ENCODE measurements at regions not wholly inside any gene's neighbourhood (a gene's known extent, or its start where the extent isn't known, plus 50 kb on each side); places are given as distances from the start of the nearest gene placed in this dataset.

- no peaks in the 10 kb centered on the region for H3K36me3 Mint-ChIP-seq
- Histone ChIP-seq H3K36me3 (ENCODE audit: insufficient read depth, low read length) (no peaks in the 10 kb centered on the region), H3K27ac (ENCODE audit: low read depth, low read length) (no peak overlapping the region), H3K4me1 (ENCODE audit: insufficient read depth, low read length) (no peaks in the 10 kb centered on the region), H3K9me3 (ENCODE audit: low read length) (no peaks in the 10 kb centered on the region), H3K4me3 (ENCODE audit: low read length) (no peak overlapping the region), H3K27me3 (ENCODE audit: insufficient read depth, low read length, poor library complexity, severe bottlenecking) (no peaks in the 10 kb centered on the region)
- peaks cover 0 to 4% (median 2%) of the 10 kb centered on the region in 5 donors for H3K9me3 Mint-ChIP-seq
- H3K27ac Mint-ChIP-seq, result no peak overlapping the region
- POLR2A ChIA-PET, result no interaction called here
- CTCF ChIA-PET, result no interaction called here
- peaks cover 0 to 3% of the 10 kb centered on the region in 2 donors for H3K27me3 Mint-ChIP-seq
- H3K4me1 Mint-ChIP-seq, result no peaks in the 10 kb centered on the region
- DNase-seq, result no peak
- H3K4me3 Mint-ChIP-seq, result no peak overlapping the region
Measured at GRCh38 chr5:7955476-7955875, 86.5 kb downstream of the MTRR start.

- Mint-ChIP-seq H3K27me3 (peaks cover 0 to 3% of the 10 kb centered on the region in 2 donors), H3K27ac (no peak overlapping the region), H3K36me3 (no peaks in the 10 kb centered on the region), H3K4me1 (no peaks in the 10 kb centered on the region), H3K9me3 (peaks cover 0 to 2% (median 0%) of the 10 kb centered on the region in 5 donors), H3K4me3 (no peak overlapping the region)
- no peak overlapping the region for H3K4me3 ChIP-seq (ENCODE audit: low read length)
- no peaks in the 10 kb centered on the region for H3K27me3 ChIP-seq (ENCODE audit: insufficient read depth, low read length, poor library complexity, severe bottlenecking)
- no peaks in the 10 kb centered on the region for H3K36me3 ChIP-seq (ENCODE audit: insufficient read depth, low read length)
- no peak for DNase-seq
- no peaks in the 10 kb centered on the region for H3K9me3 ChIP-seq (ENCODE audit: low read length)
- ChIA-PET CTCF (no interaction called here), POLR2A (no interaction called here)
- H3K27ac ChIP-seq (ENCODE audit: low read depth, low read length), result no peak overlapping the region
- H3K4me1 ChIP-seq (ENCODE audit: insufficient read depth, low read length), result no peaks in the 10 kb centered on the region
Measured at GRCh38 chr5:7957329-7957728, 88.4 kb downstream of the MTRR start.

DNA sequence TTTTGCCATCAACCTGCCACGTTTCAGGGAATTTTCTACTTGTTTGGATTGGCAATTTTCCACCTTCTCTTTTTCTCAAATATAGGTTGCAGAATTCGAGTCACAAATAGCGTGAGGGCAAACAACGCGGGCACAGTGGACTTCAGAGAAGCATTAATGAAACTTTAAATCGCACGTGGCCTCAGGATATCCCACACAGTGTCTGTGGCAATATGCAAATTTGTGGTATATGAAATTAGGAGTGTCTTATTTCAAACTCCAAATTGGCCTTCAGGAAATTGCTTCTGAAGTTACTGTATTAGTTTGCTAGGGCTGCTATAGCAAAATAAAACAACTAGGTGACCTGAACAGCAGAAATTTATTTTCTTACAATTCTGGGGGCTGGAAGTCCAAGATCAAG lies 91.2 kb downstream of the MTRR start:
- Histone ChIP-seq H3K9me3 (ENCODE audit: low read length) (no peaks in the 10 kb centered on the region), H3K4me1 (ENCODE audit: insufficient read depth, low read length) (no peaks in the 10 kb centered on the region), H3K4me3 (ENCODE audit: low read length) (no peak overlapping the region), H3K27ac (ENCODE audit: low read depth, low read length) (no peak overlapping the region), H3K27me3 (ENCODE audit: insufficient read depth, low read length, poor library complexity, severe bottlenecking) (no peaks in the 10 kb centered on the region), H3K36me3 (ENCODE audit: insufficient read depth, low read length) (no peaks in the 10 kb centered on the region)
- no peaks in the 10 kb centered on the region for H3K4me1 Mint-ChIP-seq
- CTCF ChIA-PET, result no interaction called here
- no peaks in the 10 kb centered on the region for H3K27me3 Mint-ChIP-seq
- POLR2A ChIA-PET, result no interaction called here
- no peak for DNase-seq
- peaks cover 0 to 2% (median 0%) of the 10 kb centered on the region in 5 donors for H3K9me3 Mint-ChIP-seq
- H3K4me3 Mint-ChIP-seq, result no peak overlapping the region
- no peak overlapping the region for H3K27ac Mint-ChIP-seq
- H3K36me3 Mint-ChIP-seq, result peaks cover 0 to 3% (median 0%) of the 10 kb centered on the region in 3 donors

DNA sequence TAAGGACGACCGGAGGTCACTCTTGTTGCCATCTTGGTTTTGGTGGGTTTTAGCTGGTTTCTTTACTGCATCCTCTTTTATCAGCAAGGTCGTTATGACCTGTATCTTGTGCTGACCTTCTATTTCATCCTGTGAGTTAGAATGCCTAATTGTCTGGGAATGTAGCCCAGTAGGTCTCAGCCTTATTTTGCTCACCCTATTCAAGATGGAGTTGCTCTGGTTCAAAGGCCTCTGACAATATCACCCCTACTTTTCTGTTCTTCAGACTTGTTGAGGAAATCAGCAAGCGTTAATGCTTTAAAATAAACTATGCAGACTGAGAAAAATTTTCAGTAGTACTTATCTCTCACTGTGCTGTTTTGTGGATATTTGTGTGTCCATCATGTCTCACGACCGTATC lies 92.6 kb downstream of the MTRR start:
- no peaks in the 10 kb centered on the region for H3K9me3 ChIP-seq (ENCODE audit: low read length)
- Mint-ChIP-seq H3K27ac (no peak overlapping the region), H3K9me3 (peaks cover 0 to 2% (median 1%) of the 10 kb centered on the region in 5 donors), H3K36me3 (peaks cover 0 to 3% (median 0%) of the 10 kb centered on the region in 3 donors), H3K27me3 (no peaks in the 10 kb centered on the region), H3K4me3 (no peak overlapping the region), H3K4me1 (no peaks in the 10 kb centered on the region)
- POLR2A ChIA-PET, result no interaction called here
- H3K36me3 ChIP-seq (ENCODE audit: insufficient read depth, low read length), result no peaks in the 10 kb centered on the region
- no peak for DNase-seq
- H3K27ac ChIP-seq (ENCODE audit: low read depth, low read length), result no peak overlapping the region
- no peaks in the 10 kb centered on the region for H3K4me1 ChIP-seq (ENCODE audit: insufficient read depth, low read length)
- no peak overlapping the region for H3K4me3 ChIP-seq (ENCODE audit: low read length)
- H3K27me3 ChIP-seq (ENCODE audit: insufficient read depth, low read length, poor library complexity, severe bottlenecking), result no peaks in the 10 kb centered on the region
- CTCF ChIA-PET, result no interaction called here

DNA sequence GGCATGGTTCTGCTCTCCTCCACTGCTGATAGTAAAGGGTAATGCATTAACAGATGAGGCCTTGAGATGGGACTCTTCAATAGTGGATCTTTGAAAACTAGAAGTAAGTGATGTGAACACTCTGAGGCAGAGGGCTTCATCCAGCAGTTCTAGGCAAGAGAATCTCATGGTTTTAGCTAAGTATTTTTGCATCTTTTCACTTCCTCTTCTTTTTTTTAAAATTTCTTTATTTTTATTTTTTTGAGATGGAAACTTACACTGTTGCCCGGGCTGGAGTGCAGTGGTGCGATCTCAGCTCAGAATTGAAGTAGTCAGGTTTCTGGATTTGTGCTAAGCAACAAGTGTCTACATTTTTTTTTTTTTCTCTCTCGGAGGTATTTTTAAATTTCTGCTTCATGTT lies 101.9 kb downstream of the MTRR start:
- Histone ChIP-seq H3K36me3 (ENCODE audit: insufficient read depth, low read length) (no peaks in the 10 kb centered on the region), H3K4me1 (ENCODE audit: insufficient read depth, low read length) (no peaks in the 10 kb centered on the region), H3K27me3 (ENCODE audit: insufficient read depth, low read length, poor library complexity, severe bottlenecking) (no peaks in the 10 kb centered on the region), H3K9me3 (ENCODE audit: low read length) (no peaks in the 10 kb centered on the region), H3K27ac (ENCODE audit: low read depth, low read length) (no peak overlapping the region), H3K4me3 (ENCODE audit: low read length) (no peak overlapping the region)
- CTCF ChIA-PET, result no interaction called here
- Mint-ChIP-seq H3K9me3 (peaks cover 0 to 1% (median 0%) of the 10 kb centered on the region in 5 donors), H3K27ac (no peak overlapping the region), H3K36me3 (peaks cover 0 to 1% (median 0%) of the 10 kb centered on the region in 3 donors), H3K4me1 (no peaks in the 10 kb centered on the region), H3K27me3 (peaks cover 3 to 4% of the 10 kb centered on the region in 2 donors), H3K4me3 (no peak overlapping the region)
- POLR2A ChIA-PET, result no interaction called here
- no peak for DNase-seq

- no peaks in the 10 kb centered on the region for H3K36me3 ChIP-seq (ENCODE audit: insufficient read depth, low read length)
- Mint-ChIP-seq H3K4me3 (no peak overlapping the region), H3K4me1 (no peaks in the 10 kb centered on the region), H3K27ac (no peak overlapping the region), H3K36me3 (no peaks in the 10 kb centered on the region), H3K27me3 (peaks cover 0 to 5% of the 10 kb centered on the region in 2 donors), H3K9me3 (no peaks in the 10 kb centered on the region)
- H3K4me3 ChIP-seq (ENCODE audit: low read length), result no peak overlapping the region
- no peaks in the 10 kb centered on the region for H3K4me1 ChIP-seq (ENCODE audit: insufficient read depth, low read length)
- DNase-seq, result no peak
- ChIA-PET POLR2A (no interaction called here), CTCF (no interaction called here)
- H3K27ac ChIP-seq (ENCODE audit: low read depth, low read length), result no peak overlapping the region
- H3K27me3 ChIP-seq (ENCODE audit: insufficient read depth, low read length, poor library complexity, severe bottlenecking), result no peaks in the 10 kb centered on the region
- H3K9me3 ChIP-seq (ENCODE audit: low read length), result no peaks in the 10 kb centered on the region
Measured at GRCh38 chr5:7976411-7977190, 107.7 kb downstream of the MTRR start.

DNA sequence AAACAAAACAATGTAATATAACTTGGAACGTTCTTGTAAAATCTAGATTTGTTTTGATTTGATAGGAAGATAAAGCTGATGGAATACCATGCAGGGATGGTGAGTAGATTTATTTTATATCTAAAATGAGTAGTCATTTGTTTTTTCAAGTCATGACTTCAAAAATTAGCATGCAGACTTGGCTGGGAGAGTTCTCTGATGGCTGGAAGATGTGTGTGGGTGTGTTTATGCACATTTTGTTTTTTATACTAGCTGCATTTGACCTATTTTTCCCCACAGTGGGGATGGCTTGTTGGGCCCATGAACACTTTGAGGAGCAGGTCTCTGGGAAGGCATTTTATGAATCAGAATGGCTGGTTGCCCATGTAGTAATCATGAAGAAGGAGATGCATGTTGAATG lies 109.2 kb downstream of the MTRR start:
- no peaks in the 10 kb centered on the region for H3K36me3 Mint-ChIP-seq
- CTCF ChIA-PET, result no interaction called here
- no peak overlapping the region for H3K4me3 Mint-ChIP-seq
- Histone ChIP-seq H3K4me1 (ENCODE audit: insufficient read depth, low read length) (no peaks in the 10 kb centered on the region), H3K4me3 (ENCODE audit: low read length) (no peak overlapping the region), H3K36me3 (ENCODE audit: insufficient read depth, low read length) (no peaks in the 10 kb centered on the region), H3K27ac (ENCODE audit: low read depth, low read length) (no peak overlapping the region), H3K27me3 (ENCODE audit: insufficient read depth, low read length, poor library complexity, severe bottlenecking) (no peaks in the 10 kb centered on the region), H3K9me3 (ENCODE audit: low read length) (no peaks in the 10 kb centered on the region)
- peaks cover 0 to 5% of the 10 kb centered on the region in 2 donors for H3K27me3 Mint-ChIP-seq
- H3K9me3 Mint-ChIP-seq, result no peaks in the 10 kb centered on the region
- H3K27ac Mint-ChIP-seq, result no peak overlapping the region
- H3K4me1 Mint-ChIP-seq, result no peaks in the 10 kb centered on the region
- DNase-seq, result no peak
- POLR2A ChIA-PET, result no interaction called here

DNA sequence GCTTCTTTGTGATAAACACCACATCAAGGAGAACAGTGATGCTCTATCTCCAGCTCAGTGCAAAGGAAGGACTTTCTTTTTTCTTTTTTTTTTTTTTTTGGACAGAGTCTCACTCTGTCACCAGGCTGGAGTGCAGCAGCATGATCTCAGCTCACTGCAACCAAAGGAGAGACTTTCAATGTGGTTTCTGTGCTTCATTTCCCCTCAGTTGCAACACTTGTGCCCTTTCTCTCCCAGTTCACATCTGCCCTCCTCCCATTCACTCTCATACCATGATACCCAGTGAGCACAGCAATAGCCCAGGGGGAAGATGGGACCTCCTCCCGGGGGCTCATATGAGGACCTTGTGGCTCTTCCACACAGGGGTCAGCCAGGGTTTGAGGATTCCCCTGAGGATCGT lies 110.0 kb downstream of the MTRR start:
- Histone ChIP-seq H3K27me3 (ENCODE audit: insufficient read depth, low read length, poor library complexity, severe bottlenecking) (no peaks in the 10 kb centered on the region), H3K4me1 (ENCODE audit: insufficient read depth, low read length) (no peaks in the 10 kb centered on the region), H3K27ac (ENCODE audit: low read depth, low read length) (no peak overlapping the region), H3K36me3 (ENCODE audit: insufficient read depth, low read length) (no peaks in the 10 kb centered on the region), H3K4me3 (ENCODE audit: low read length) (no peak overlapping the region), H3K9me3 (ENCODE audit: low read length) (no peaks in the 10 kb centered on the region)
- ChIA-PET CTCF (no interaction called here), POLR2A (no interaction called here)
- DNase-seq, result no peak
- no peaks in the 10 kb centered on the region for H3K9me3 Mint-ChIP-seq
- H3K27ac Mint-ChIP-seq, result no peak overlapping the region
- no peak overlapping the region for H3K4me3 Mint-ChIP-seq
- H3K36me3 Mint-ChIP-seq, result no peaks in the 10 kb centered on the region
- no peaks in the 10 kb centered on the region for H3K4me1 Mint-ChIP-seq
- H3K27me3 Mint-ChIP-seq, result peaks cover 0 to 5% of the 10 kb centered on the region in 2 donors

Measured in CD8-positive, alpha-beta memory T cell (primary cell).